KMS-11 (cell line): ENCODE measurements at regions not wholly inside any gene's neighbourhood (a gene's known extent, or its start where the extent isn't known, plus 50 kb on each side); places are given as distances from the start of the nearest gene placed in this dataset.
"Not testable (repeated sequence)": the region's sequence is repeated elsewhere in the genome, so short reads cannot be mapped to it uniquely, and the experiment has no call there.

Source experiments
- H2AFZ ChIP-seq: fragments of 200-600 bp; sonication (generic); 2 replicates; pipeline ENCODE4 v1.6.1; 2016; ENCODE audit warnings: antibody characterized with exemption, mixed run types, low read depth
- H3K27ac ChIP-seq: fragments of 200-600 bp; sonication (generic); 2 replicates; pipeline ENCODE4 v1.6.1; 2016; ENCODE audit warnings: mild to moderate bottlenecking, mixed run types
- H3K27me3 ChIP-seq: fragments of 200-600 bp; sonication (generic); 2 replicates; pipeline ENCODE4 v1.6.1; 2017; ENCODE audit warnings: mild to moderate bottlenecking, low read depth, mixed run types, moderate library complexity; ENCODE audit not compliant: insufficient read depth
- H3K36me3 ChIP-seq: fragments of 200-600 bp; sonication (generic); 2 replicates; pipeline ENCODE4 v1.6.1; 2017; ENCODE audit warnings: mild to moderate bottlenecking, mixed run types; ENCODE audit not compliant: insufficient read depth
- H3K4me1 ChIP-seq: fragments of 200-600 bp; sonication (generic); 2 replicates; pipeline ENCODE4 v1.6.1; 2016; ENCODE audit warnings: mild to moderate bottlenecking, low read depth, mixed run types; ENCODE audit not compliant: poor library complexity, severe bottlenecking
- H3K4me2 ChIP-seq: fragments of 200-600 bp; sonication (generic); 2 replicates; pipeline ENCODE4 v1.7.0; 2016; ENCODE audit warnings: mild to moderate bottlenecking, mixed run types
- H3K4me3 ChIP-seq: fragments of 200-600 bp; sonication (generic); IDR thresholded peaks from 2 replicates; pipeline ENCODE4 v1.6.1; 2017; ENCODE audit warnings: low read depth, low read length, mixed read lengths; ENCODE audit not compliant: insufficient read depth
- H3K79me2 ChIP-seq: fragments of 200-600 bp; sonication (generic); 2 replicates; pipeline ENCODE4 v1.6.1; 2016; ENCODE audit warnings: low read depth, mixed run types; ENCODE audit not compliant: insufficient read depth
- H3K9ac ChIP-seq: fragments of 200-600 bp; sonication (generic); 2 replicates; pipeline ENCODE4 v1.6.1; 2016; ENCODE audit warnings: mild to moderate bottlenecking, mixed run types
- H4K20me1 ChIP-seq: fragments of 200-600 bp; sonication (generic); 2 replicates; pipeline ENCODE4 v1.6.1; 2016; ENCODE audit warnings: mild to moderate bottlenecking, mixed run types; ENCODE audit not compliant: insufficient read depth
- TF ChIP-seq, protein P1 (sequence below): fragments of 200-600 bp; sonication (generic); conservative IDR thresholded peaks from 2 replicates; pipeline ENCODE4 v1.6.1; 2017; ENCODE audit warnings: low read depth, mild to moderate bottlenecking, antibody characterized with exemption, low read length, moderate library complexity, mixed read lengths

DNA sequence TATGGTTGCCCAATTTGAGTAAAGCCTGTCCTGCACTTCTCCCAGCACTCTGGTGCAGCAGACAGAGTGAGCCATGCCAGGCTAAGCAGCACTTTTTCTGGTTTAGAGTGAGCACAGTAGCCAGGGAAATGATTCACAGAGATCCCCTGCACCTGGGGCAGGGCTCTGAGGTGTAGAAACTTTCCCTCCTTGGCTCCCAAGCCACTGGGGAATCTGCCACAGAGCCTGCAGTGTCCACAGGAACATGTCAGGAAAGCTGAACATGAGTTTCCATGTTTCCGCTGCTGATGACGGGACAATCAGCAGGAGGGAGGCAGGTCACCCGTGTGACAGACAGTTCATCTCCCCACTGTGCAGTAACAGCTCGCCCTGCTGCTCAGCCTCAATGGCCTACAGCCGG, 429.9 kb upstream of the B3GAT1 start:
- Histone ChIP-seq H3K27ac (no peak overlapping the region), H3K27me3 (no peaks in the 10 kb centered on the region; the same call in 1 of the 2 replicates), H3K9ac (no peak overlapping the region), H3K79me2 (no peaks in the 10 kb centered on the region), H3K36me3 (no peaks in the 10 kb centered on the region), H3K4me1 (no peaks in the 10 kb centered on the region), H3K4me3 (no peak overlapping the region), H3K4me2 (no peak overlapping the region), H4K20me1 (no peaks in the 10 kb centered on the region), H2AFZ (no peak overlapping the region)
- TF ChIP-seq, protein P1, sequence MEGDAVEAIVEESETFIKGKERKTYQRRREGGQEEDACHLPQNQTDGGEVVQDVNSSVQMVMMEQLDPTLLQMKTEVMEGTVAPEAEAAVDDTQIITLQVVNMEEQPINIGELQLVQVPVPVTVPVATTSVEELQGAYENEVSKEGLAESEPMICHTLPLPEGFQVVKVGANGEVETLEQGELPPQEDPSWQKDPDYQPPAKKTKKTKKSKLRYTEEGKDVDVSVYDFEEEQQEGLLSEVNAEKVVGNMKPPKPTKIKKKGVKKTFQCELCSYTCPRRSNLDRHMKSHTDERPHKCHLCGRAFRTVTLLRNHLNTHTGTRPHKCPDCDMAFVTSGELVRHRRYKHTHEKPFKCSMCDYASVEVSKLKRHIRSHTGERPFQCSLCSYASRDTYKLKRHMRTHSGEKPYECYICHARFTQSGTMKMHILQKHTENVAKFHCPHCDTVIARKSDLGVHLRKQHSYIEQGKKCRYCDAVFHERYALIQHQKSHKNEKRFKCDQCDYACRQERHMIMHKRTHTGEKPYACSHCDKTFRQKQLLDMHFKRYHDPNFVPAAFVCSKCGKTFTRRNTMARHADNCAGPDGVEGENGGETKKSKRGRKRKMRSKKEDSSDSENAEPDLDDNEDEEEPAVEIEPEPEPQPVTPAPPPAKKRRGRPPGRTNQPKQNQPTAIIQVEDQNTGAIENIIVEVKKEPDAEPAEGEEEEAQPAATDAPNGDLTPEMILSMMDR: no peak

DNA sequence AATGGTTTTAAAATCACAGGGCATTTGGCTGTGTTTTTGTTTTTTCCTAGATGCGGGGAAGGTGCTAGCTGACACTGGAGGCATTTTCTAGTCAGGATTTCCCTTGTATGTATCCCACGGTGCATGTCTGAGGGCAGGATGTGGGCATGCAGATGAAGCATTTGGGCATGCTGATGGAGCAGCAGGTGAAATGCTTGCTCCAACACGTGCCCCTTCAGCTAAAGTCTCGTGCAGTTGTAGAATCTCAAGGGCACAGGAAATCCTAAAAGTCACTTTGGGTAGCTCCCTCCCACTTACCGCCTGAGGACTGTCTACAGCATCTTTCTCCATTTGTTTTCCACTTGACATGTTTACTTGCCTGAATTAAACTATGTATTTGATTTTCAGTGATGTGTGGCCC, 429.4 kb upstream of the B3GAT1 start:
- H3K79me2 ChIP-seq: no peaks in the 10 kb centered on the region
- no peak overlapping the region for H3K9ac ChIP-seq
- H4K20me1 ChIP-seq: no peaks in the 10 kb centered on the region
- H2AFZ ChIP-seq: no peak overlapping the region
- H3K27me3 ChIP-seq: no peaks in the 10 kb centered on the region; the same call in 1 of the 2 replicates
- TF ChIP-seq, protein P1: no peak
- no peak overlapping the region for H3K4me2 ChIP-seq
- no peaks in the 10 kb centered on the region for H3K36me3 ChIP-seq
- no peak overlapping the region for H3K4me3 ChIP-seq
- no peak overlapping the region for H3K27ac ChIP-seq
- H3K4me1 ChIP-seq: no peaks in the 10 kb centered on the region

DNA sequence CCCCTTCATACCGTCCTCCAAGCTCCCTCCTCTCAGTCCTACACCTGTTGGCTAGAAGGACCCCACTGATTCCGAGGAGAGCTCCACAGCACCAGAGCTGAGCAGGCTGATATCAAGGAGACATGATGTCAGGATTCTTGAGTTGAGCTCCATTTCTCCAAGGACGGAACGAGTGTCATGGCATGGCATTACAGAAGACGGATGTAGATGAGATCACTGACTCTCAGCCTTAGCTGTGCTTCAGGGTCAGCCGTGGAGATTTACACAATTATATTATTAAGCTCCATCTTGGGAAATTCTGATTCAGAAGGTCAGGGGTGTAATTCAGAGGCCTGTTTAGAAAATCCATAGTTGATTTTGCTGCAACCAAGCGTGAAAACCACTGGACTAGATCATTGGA, 428.9 kb upstream of the B3GAT1 start:
- no peak overlapping the region for H3K9ac ChIP-seq
- TF ChIP-seq, protein P1: no peak
- H3K36me3 ChIP-seq: no peaks in the 10 kb centered on the region
- no peaks in the 10 kb centered on the region; the same call in 1 of the 2 replicates for H3K27me3 ChIP-seq
- H3K4me3 ChIP-seq: no peak overlapping the region
- no peaks in the 10 kb centered on the region for H3K79me2 ChIP-seq
- H3K27ac ChIP-seq: no peak overlapping the region
- no peak overlapping the region for H3K4me2 ChIP-seq
- no peaks in the 10 kb centered on the region for H3K4me1 ChIP-seq
- H4K20me1 ChIP-seq: no peaks in the 10 kb centered on the region
- H2AFZ ChIP-seq: no peak overlapping the region

DNA sequence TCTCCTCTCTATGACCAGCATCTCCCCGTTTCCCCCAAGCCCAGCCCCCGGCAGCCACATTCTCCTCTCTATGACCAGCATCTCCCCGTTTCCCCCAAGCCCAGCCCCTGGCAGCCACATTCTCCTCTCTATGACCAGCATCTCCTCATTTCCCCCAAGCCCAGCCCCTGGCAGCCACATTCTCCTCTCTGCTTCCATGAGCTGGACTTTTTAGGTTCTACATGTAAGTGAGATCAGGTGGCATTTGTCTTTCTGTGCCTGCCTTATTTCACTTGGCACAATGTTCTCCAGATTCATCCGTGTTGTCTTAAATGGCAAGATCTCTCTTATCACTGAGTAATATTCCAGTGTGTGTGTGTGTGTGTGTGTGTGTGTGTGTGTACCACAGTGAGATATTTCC, 428.1 kb upstream of the B3GAT1 start:
- H3K9ac ChIP-seq, H2AFZ ChIP-seq, H3K36me3 ChIP-seq, H3K4me3 ChIP-seq, H3K4me2 ChIP-seq, H3K79me2 ChIP-seq, H3K27me3 ChIP-seq, H3K27ac ChIP-seq, H3K4me1 ChIP-seq, H4K20me1 ChIP-seq: not testable (repeated sequence)

DNA sequence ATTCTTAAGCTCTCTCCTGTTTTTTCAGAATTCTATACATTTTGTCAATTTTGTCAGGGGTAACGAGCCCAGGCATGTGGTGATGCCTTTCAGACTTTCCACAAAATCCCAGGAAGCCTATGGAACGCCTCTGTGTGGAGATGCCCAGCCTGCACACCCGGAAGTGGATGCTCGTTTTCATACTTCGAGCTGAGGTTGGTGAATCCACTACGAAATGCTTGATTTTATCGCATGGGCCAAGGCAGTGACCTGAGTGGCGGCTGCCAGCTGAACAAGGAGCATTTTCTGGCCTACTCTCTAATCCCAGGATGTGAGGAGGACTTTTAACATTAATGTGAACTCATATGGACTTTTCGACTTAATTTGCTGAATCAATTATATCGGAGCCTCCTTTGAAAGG, 426.7 kb upstream of the B3GAT1 start:
- no peak overlapping the region for H3K9ac ChIP-seq
- H3K27me3 ChIP-seq: no peaks in the 10 kb centered on the region; the same call in 1 of the 2 replicates
- no peaks in the 10 kb centered on the region for H3K79me2 ChIP-seq
- no peaks in the 10 kb centered on the region for H3K4me1 ChIP-seq
- H3K27ac ChIP-seq: no peak overlapping the region
- TF ChIP-seq, protein P1: no peak
- no peak overlapping the region for H3K4me3 ChIP-seq
- H2AFZ ChIP-seq: no peak overlapping the region
- no peaks in the 10 kb centered on the region for H4K20me1 ChIP-seq
- H3K4me2 ChIP-seq: no peak overlapping the region
- no peaks in the 10 kb centered on the region for H3K36me3 ChIP-seq
